Fibroblast of peridontal ligament (primary cell): ENCODE measurements at regions not wholly inside any gene's neighbourhood (a gene's known extent, or its start where the extent isn't known, plus 50 kb on each side); places are given as distances from the start of the nearest gene placed in this dataset.

Experiments
- DNase-seq: peaks from one replicate; pipeline ENCODE4 v3.0.0-alpha.2; 2010; ENCODE audit errors: extremely low read depth

- DNase-seq, result no peak
Observed at GRCh38 chr9:73649552-73649951, 497.9 kb downstream of the ANXA1 start.

GRCh38 chr9:73655363-73655762, 503.7 kb downstream of the ANXA1 start:
- no peak for DNase-seq

- no peak for DNase-seq
Observed at GRCh38 chr9:73655831-73656230, 504.2 kb downstream of the ANXA1 start.

GRCh38 chr9:73665253-73665652, 513.6 kb downstream of the ANXA1 start:
- DNase-seq, result no peak

GRCh38 chr9:73667749-73668148, 516.1 kb downstream of the ANXA1 start:
- no peak for DNase-seq

GRCh38 chr9:73680831-73681230, 529.2 kb downstream of the ANXA1 start:
- DNase-seq, result no peak

GRCh38 chr9:73682789-73683188, 531.1 kb downstream of the ANXA1 start:
- no peak for DNase-seq

- peak; percentile 83 for DNase-seq
Observed at GRCh38 chr9:73683862-73684591, 532.4 kb downstream of the ANXA1 start.

- DNase-seq, result peak; percentile 3
Observed at GRCh38 chr9:73684601-73685000, 532.9 kb downstream of the ANXA1 start.

- no peak for DNase-seq
Observed at GRCh38 chr9:73685786-73686185, 534.1 kb downstream of the ANXA1 start.

GRCh38 chr9:73689051-73689870, 537.6 kb downstream of the ANXA1 start:
- peak; percentile 20 for DNase-seq

- no peak for DNase-seq
Observed at GRCh38 chr9:73701415-73702057, 549.9 kb downstream of the ANXA1 start.

- no peak for DNase-seq
Observed at GRCh38 chr9:73714294-73714693, 562.6 kb downstream of the ANXA1 start.

GRCh38 chr9:73715591-73715990, 563.9 kb downstream of the ANXA1 start:
- no peak for DNase-seq

- DNase-seq, result no peak
Observed at GRCh38 chr9:73719660-73720059, 568.0 kb downstream of the ANXA1 start.

- no peak for DNase-seq
Observed at GRCh38 chr9:73720601-73721000, 568.9 kb downstream of the ANXA1 start.

- DNase-seq, result peak; percentile 8
Observed at GRCh38 chr9:73736270-73736669, 584.6 kb downstream of the ANXA1 start.

- peak; percentile 91 for DNase-seq
Observed at GRCh38 chr9:73738741-73739530, 587.3 kb downstream of the ANXA1 start.

GRCh38 chr9:73741316-73741715, 589.7 kb downstream of the ANXA1 start:
- no peak for DNase-seq

GRCh38 chr9:73742412-73742811, 590.7 kb downstream of the ANXA1 start:
- DNase-seq, result no peak

- DNase-seq, result no peak
Observed at GRCh38 chr9:73743826-73744225, 592.2 kb downstream of the ANXA1 start.

GRCh38 chr9:73745598-73745997, 593.9 kb downstream of the ANXA1 start:
- no peak for DNase-seq
